B cell (primary cell): ENCODE measurements at regions not wholly inside any gene's neighbourhood (a gene's known extent, or its start where the extent isn't known, plus 50 kb on each side); places are given as distances from the start of the nearest gene placed in this dataset.

Source experiments
- ATAC-seq: fragments of 200-7000 bp; cut with Tn5 transposase; one replicate; pipeline ENCODE4 v1.10.0; 2021; ENCODE audit warnings: low read depth, mild to moderate bottlenecking, moderate number of reproducible peaks, moderate library complexity
- CTCF ChIA-PET: fragments of 350-600 bp; sonication (Branson Sonifier 250); formaldehyde crosslinking; loops from one replicate; lab custom pipeline; 2021; ENCODE audit warnings: antibody characterized with exemption, inconsistent platforms; lab: Charles Lee
- POLR2A ChIA-PET: fragments of 350-600 bp; sonication (Branson Sonifier 250); formaldehyde crosslinking; loops from one replicate; lab custom pipeline; 2021; ENCODE audit warnings: antibody characterized with exemption; lab: Charles Lee
- DNase-seq: peaks from one replicate; pipeline ENCODE4 v3.0.0; 2013
- H2AFZ ChIP-seq: 2 replicates; pipeline ENCODE4 v1.6.1; 2012; ENCODE audit warnings: mild to moderate bottlenecking, low read depth, low read length; ENCODE audit not compliant: insufficient read depth, poor library complexity, severe bottlenecking
- H3K27ac ChIP-seq, 2 donors: 1 replicate in 1 of 2; 2 replicates in 1 of 2; pipeline ENCODE4 v1.5.1; 2012 to 2013; ENCODE audit warnings: low read length in 2 of 2, mild to moderate bottlenecking in 2 of 2, moderate library complexity in 1 of 2
- H3K27me3 ChIP-seq, 4 experiments: fragments of 200-600 bp in 1 of 4; sonication (generic) in 1 of 4; replicated peaks in 1 of 4; 1 replicate in 2 of 4; 2 replicates in 2 of 4; pipeline versions ENCODE4 v1.6.1 to v1.7.0; 2013 to 2016; ENCODE audit warnings: low read length in 3 of 4, mild to moderate bottlenecking in 2 of 4, mixed read lengths in 1 of 4, moderate library complexity in 1 of 4; ENCODE audit not compliant: insufficient read depth in 4 of 4, control insufficient read depth in 3 of 4; ENCODE audit errors: control extremely low read depth in 1 of 4
- H3K36me3 ChIP-seq, 2 experiments: replicated peaks in 1 of 2; 1 replicate in 1 of 2; 2 replicates in 1 of 2; pipeline versions ENCODE4 v1.6.1 to v1.7.1; 2013; ENCODE audit warnings: low read length in 1 of 2; ENCODE audit not compliant: insufficient read depth in 2 of 2, control insufficient read depth in 1 of 2; ENCODE audit errors: control extremely low read depth in 1 of 2, extremely low read depth in 1 of 2
- H3K4me1 ChIP-seq, 2 donors: fragments of 200-600 bp in 1 of 2; sonication (generic) in 1 of 2; 1 replicate in 1 of 2; 2 replicates in 1 of 2; pipeline versions ENCODE4 v1.5.1 to v1.6.1; 2013 to 2017; ENCODE audit warnings: low read length in 2 of 2; ENCODE audit not compliant: control insufficient read depth in 2 of 2, insufficient read depth in 2 of 2
- H3K4me2 ChIP-seq: replicated peaks from 2 replicates; pipeline ENCODE3; 2012; ENCODE audit warnings: mild to moderate bottlenecking, low read depth, low read length; ENCODE audit not compliant: poor library complexity, severe bottlenecking
- H3K4me3 ChIP-seq, 5 experiments: fragments of 200-600 bp in 1 of 5; sonication (generic) in 1 of 5; 1 replicate in 3 of 5; 2 replicates in 2 of 5; pipeline versions ENCODE4 v1.5.1 to v1.7.0; 2011 to 2016; ENCODE audit warnings: low read length in 4 of 5, mild to moderate bottlenecking in 4 of 5, low read depth in 2 of 5, control low read depth in 1 of 5, moderate library complexity in 1 of 5; ENCODE audit not compliant: insufficient read depth in 1 of 5; ENCODE audit errors: control extremely low read depth in 1 of 5, extremely low read depth in 1 of 5
- H3K79me2 ChIP-seq: fragments of 200-600 bp; sonication (generic); one replicate; pipeline ENCODE4 v1.6.0; 2016; ENCODE audit warnings: low read length; ENCODE audit not compliant: control insufficient read depth, insufficient read depth
- H3K9ac ChIP-seq: fragments of 200-600 bp; sonication (generic); 2 replicates; pipeline ENCODE4 v1.6.1; 2017; ENCODE audit warnings: mild to moderate bottlenecking, low read length, moderate library complexity
- H3K9me3 ChIP-seq, 3 donors: one replicate each; pipeline versions ENCODE4 v1.6.1 to v1.7.1; 2013; ENCODE audit warnings: low read length in 2 of 3; ENCODE audit not compliant: control insufficient read depth in 2 of 3, insufficient read depth in 1 of 3; ENCODE audit errors: control extremely low read depth in 1 of 3
- H4K20me1 ChIP-seq: 2 replicates; pipeline ENCODE4 v1.6.0; 2012; ENCODE audit warnings: mild to moderate bottlenecking, low read length; ENCODE audit not compliant: insufficient read depth, control insufficient read depth, poor library complexity, severe bottlenecking
- H3K27ac Mint-ChIP-seq: one replicate; pipeline ENCODE4 v1.8.0; 2021; ENCODE audit warnings: mixed read lengths
- H3K27me3 Mint-ChIP-seq: one replicate; pipeline ENCODE4 v1.8.0; 2021; ENCODE audit warnings: mixed read lengths
- H3K4me1 Mint-ChIP-seq: one replicate; pipeline ENCODE4 v1.8.0; 2021; ENCODE audit warnings: mixed read lengths
- H3K4me3 Mint-ChIP-seq: one replicate; pipeline ENCODE4 v1.8.0; 2021; ENCODE audit warnings: mixed read lengths
- H3K9me3 Mint-ChIP-seq: one replicate; pipeline ENCODE4 v1.8.0; 2022; ENCODE audit warnings: mixed read lengths; ENCODE audit not compliant: insufficient read depth
- EZH2 ChIP-seq: IDR thresholded peaks from 2 replicates; pipeline ENCODE4 v1.6.1; 2012; ENCODE audit warnings: borderline replicate concordance, low read depth, mild to moderate bottlenecking, moderate library complexity, low read length; ENCODE audit not compliant: insufficient read depth, poor library complexity, severe bottlenecking
- WGBS: methylation state at CpG from one replicate; pipeline ENCODE4 v1.1.5; 2013; ENCODE audit warnings: missing lambda C conversion rate; ENCODE audit not compliant: insufficient coverage; 5-methylcytosine and 5-hydroxymethylcytosine counted together
- intact Hi-C: fragments of 100-400 bp; cut with micrococcal nuclease; formaldehyde crosslinking; loops from one replicate; pipeline ENCODE4 v1.10.0; 2022
- TF ChIP-seq, protein P1 (sequence below): fragments of 200-600 bp; IDR thresholded peaks from one replicate; pipeline ENCODE4 v1.8.0; 2022; ENCODE audit warnings: antibody characterized with exemption, mild to moderate bottlenecking

DNA sequence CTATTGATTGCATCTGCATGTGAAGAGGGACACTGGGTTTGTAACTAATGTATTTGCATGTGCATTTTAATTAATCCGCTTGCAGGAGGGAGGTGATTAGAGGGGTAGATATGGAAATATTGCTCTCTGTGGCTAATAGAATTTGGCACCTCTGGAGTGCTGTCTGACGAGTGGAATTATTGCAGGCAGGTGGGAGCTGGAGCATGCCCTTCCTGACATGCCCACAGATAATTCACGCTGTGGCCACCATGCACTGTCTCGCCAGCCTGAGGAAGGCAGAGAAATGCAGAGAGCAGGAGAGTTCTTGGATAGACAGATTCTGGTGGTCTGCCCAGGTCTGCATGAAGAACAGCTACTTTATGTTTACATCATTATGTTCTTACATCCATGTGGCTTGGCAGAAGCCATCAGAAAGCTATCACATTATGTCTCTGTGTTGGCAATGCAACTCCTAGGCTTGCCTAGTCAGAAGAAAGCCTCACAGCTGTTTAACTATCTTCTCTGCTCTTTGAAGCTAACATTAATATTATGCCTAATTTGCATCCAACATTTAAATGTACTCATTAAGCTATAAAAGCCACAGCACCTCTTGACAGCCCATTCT, 89.4 kb upstream of the DRD2 start:
- CTCF ChIA-PET, result no interaction called here
- whole genome bisulfite sequencing, result 82% methylated on average over 4 of the region's 4 CpGs

DNA sequence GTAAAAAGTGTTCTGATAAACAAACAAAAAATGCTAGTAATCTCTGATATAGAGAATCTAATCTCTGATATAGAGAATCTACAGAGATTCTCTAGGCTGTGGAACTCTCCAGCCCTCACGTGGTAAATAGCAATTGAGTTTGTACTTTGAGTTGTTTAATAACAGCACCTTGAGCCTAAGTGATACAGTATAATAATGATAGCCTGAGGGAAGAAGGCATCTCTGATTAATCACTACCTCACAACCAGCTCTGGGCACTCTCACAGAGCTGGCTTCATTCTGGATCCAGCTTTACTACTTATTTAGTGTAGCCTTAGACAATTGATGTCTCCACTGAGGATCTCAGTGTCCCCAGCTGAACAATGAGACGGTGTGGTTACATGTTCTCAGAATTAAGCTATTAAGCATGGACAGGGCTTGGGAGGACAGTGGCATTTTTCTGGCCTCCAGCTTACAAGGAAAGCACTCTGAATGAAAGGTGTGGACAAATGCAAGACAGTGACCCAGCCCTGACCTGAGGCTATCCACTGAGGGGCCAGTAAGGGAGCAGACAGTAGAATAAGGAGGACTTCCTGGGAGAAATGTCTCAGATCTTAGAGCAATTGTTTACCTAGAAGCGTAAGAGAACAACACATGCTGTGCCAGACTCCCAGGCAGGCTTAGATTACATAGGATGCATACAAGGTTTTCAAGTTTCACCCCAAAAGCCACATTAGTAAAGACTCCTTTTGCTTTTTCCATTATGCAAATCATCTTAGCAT, 88.7 kb upstream of the DRD2 start:
- no peaks in the 10 kb centered on the region for H4K20me1 ChIP-seq
- H3K27me3 ChIP-seq, result no peaks in the 10 kb centered on the region
- H3K4me2 ChIP-seq, result no peak overlapping the region
- H3K79me2 ChIP-seq, result no peaks in the 10 kb centered on the region
- ChIA-PET POLR2A (no interaction called here), CTCF (no interaction called here)
- H3K4me1 ChIP-seq, result no peaks in the 10 kb centered on the region
- intact Hi-C loops, result no loop called here
- TF ChIP-seq, protein P1, sequence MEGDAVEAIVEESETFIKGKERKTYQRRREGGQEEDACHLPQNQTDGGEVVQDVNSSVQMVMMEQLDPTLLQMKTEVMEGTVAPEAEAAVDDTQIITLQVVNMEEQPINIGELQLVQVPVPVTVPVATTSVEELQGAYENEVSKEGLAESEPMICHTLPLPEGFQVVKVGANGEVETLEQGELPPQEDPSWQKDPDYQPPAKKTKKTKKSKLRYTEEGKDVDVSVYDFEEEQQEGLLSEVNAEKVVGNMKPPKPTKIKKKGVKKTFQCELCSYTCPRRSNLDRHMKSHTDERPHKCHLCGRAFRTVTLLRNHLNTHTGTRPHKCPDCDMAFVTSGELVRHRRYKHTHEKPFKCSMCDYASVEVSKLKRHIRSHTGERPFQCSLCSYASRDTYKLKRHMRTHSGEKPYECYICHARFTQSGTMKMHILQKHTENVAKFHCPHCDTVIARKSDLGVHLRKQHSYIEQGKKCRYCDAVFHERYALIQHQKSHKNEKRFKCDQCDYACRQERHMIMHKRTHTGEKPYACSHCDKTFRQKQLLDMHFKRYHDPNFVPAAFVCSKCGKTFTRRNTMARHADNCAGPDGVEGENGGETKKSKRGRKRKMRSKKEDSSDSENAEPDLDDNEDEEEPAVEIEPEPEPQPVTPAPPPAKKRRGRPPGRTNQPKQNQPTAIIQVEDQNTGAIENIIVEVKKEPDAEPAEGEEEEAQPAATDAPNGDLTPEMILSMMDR, result no peak
- no peak for TF ChIP-seq EZH2
- no peaks in the 10 kb centered on the region for H3K9me3 ChIP-seq
- no peak overlapping the region for H2AFZ ChIP-seq
- H3K9ac ChIP-seq, result no peak overlapping the region
- no peaks in the 10 kb centered on the region for H3K4me1 Mint-ChIP-seq
- H3K27ac Mint-ChIP-seq, result no peak overlapping the region
- H3K27me3 Mint-ChIP-seq, result peaks cover 12% of the 10 kb centered on the region
- no peaks in the 10 kb centered on the region for H3K9me3 Mint-ChIP-seq
- no peaks in the 10 kb centered on the region for H3K36me3 ChIP-seq
- ATAC-seq, result no peak
- DNase-seq, result no peak
- no peak overlapping the region for H3K4me3 Mint-ChIP-seq
- 73% methylated on average over 2 of the region's 3 CpGs for WGBS
- no peak overlapping the region for H3K27ac ChIP-seq
- H3K4me3 ChIP-seq, result no peak overlapping the region

More for the DNA sequence above, 89.4 kb upstream of the DRD2 start:
- H3K27me3 Mint-ChIP-seq, result peaks cover 12% of the 10 kb centered on the region
- H3K4me3 Mint-ChIP-seq, result no peak overlapping the region
- Histone ChIP-seq H3K27me3 (no peaks in the 10 kb centered on the region), H3K36me3 (no peaks in the 10 kb centered on the region), H4K20me1 (no peaks in the 10 kb centered on the region), H3K27ac (no peak overlapping the region), H2AFZ (no peak overlapping the region), H3K9ac (no peak overlapping the region), H3K9me3 (no peaks in the 10 kb centered on the region), H3K4me2 (no peak overlapping the region), H3K79me2 (no peaks in the 10 kb centered on the region), H3K4me1 (no peaks in the 10 kb centered on the region), H3K4me3 (no peak overlapping the region)
- ATAC-seq (no peak), DNase-seq (no peak)
- H3K27ac Mint-ChIP-seq, result no peak overlapping the region
- no peaks in the 10 kb centered on the region for H3K9me3 Mint-ChIP-seq
- POLR2A ChIA-PET, result no interaction called here
- no peaks in the 10 kb centered on the region for H3K4me1 Mint-ChIP-seq
- TF ChIP-seq, protein P1, result no peak
- no peak for TF ChIP-seq EZH2
- intact Hi-C loops, result no loop called here
